HepG2 (cell line): ENCODE measurements at regions not wholly inside any gene's neighbourhood (a gene's known extent, or its start where the extent isn't known, plus 50 kb on each side); places are given as distances from the start of the nearest gene placed in this dataset.

Experiments
- CHD4 ChIP-seq: fragments of 200-600 bp; sonication (generic); IDR thresholded peaks from 2 replicates; pipeline ENCODE4 v1.7.0; 2017; ENCODE audit warnings: mild to moderate bottlenecking, low read length, borderline replicate concordance
- DPF2 ChIP-seq: sonication (generic); formaldehyde crosslinking; IDR thresholded peaks from 2 replicates; pipeline ENCODE4 v1.4.0; 2020; ENCODE audit warnings: mild to moderate bottlenecking, low read depth, missing genetic modification reagents, borderline replicate concordance
- EZH2 ChIP-seq: conservative IDR thresholded peaks from 2 replicates; pipeline ENCODE4 v1.6.1; 2012; ENCODE audit warnings: mild to moderate bottlenecking, low read depth, low read length, moderate library complexity
- KDM1A ChIP-seq: IDR thresholded peaks from 2 replicates; pipeline ENCODE4 v1.6.1; 2016; ENCODE audit warnings: missing compliant biosample characterization
- MIXL1 ChIP-seq: IDR thresholded peaks from 2 replicates; pipeline ENCODE4 v1.6.1; 2016
- NR1H2 ChIP-seq: sonication (generic); formaldehyde crosslinking; IDR thresholded peaks from 2 replicates; pipeline ENCODE4 v1.8.1; 2022; ENCODE audit warnings: low read depth, missing genetic modification reagents, borderline replicate concordance
- WIZ ChIP-seq: sonication (generic); formaldehyde crosslinking; IDR thresholded peaks from 2 replicates; pipeline ENCODE4 v1.5.1; 2020; ENCODE audit warnings: mild to moderate bottlenecking, missing genetic modification reagents
- TF ChIP-seq, protein P1 (sequence below): sonication (generic); formaldehyde crosslinking; IDR thresholded peaks from 2 replicates; pipeline ENCODE4 v1.5.0; 2020; ENCODE audit warnings: mild to moderate bottlenecking, missing genetic modification reagents, moderate library complexity

DNA sequence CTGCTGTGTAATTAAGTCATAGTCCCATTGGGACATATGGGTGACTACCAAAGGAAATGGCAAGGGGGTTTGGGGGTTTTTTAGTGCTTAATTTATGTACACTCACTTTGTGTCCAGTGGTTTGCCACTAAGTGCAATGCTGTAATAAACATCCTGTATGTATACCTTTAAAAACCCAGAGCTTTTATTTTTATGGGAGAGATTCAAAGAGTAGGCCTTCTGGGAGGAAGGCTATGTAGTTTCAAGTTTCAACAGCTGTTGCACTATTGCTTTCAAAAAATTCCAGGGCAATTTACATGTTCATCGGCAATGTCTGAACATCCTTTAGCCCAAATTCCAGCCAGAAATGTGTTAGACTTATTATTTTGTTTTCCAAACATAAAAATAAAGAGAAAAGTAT, 744.7 kb downstream of the XPNPEP1 start:
- no peak for TF ChIP-seq WIZ (CRISPR knock-in tag)
- no peak for TF ChIP-seq DPF2 (CRISPR knock-in tag)
- TF ChIP-seq MIXL1 (CRISPR knock-in tag): no peak
- TF ChIP-seq KDM1A (CRISPR knock-in tag): no peak
- no peak for TF ChIP-seq CHD4
- no peak for TF ChIP-seq EZH2
- TF ChIP-seq NR1H2 (CRISPR knock-in tag): no peak
- TF ChIP-seq, protein P1, sequence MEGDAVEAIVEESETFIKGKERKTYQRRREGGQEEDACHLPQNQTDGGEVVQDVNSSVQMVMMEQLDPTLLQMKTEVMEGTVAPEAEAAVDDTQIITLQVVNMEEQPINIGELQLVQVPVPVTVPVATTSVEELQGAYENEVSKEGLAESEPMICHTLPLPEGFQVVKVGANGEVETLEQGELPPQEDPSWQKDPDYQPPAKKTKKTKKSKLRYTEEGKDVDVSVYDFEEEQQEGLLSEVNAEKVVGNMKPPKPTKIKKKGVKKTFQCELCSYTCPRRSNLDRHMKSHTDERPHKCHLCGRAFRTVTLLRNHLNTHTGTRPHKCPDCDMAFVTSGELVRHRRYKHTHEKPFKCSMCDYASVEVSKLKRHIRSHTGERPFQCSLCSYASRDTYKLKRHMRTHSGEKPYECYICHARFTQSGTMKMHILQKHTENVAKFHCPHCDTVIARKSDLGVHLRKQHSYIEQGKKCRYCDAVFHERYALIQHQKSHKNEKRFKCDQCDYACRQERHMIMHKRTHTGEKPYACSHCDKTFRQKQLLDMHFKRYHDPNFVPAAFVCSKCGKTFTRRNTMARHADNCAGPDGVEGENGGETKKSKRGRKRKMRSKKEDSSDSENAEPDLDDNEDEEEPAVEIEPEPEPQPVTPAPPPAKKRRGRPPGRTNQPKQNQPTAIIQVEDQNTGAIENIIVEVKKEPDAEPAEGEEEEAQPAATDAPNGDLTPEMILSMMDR: no peak
